ENCODE measurements at regions not wholly inside any gene's neighbourhood (a gene's known extent, or its start where the extent isn't known, plus 50 kb on each side); places are given as distances from the start of the nearest gene placed in this dataset.
"Not testable (repeated sequence)": the region's sequence is repeated elsewhere in the genome, so short reads cannot be mapped to it uniquely, and the experiment has no call there.

DNA sequence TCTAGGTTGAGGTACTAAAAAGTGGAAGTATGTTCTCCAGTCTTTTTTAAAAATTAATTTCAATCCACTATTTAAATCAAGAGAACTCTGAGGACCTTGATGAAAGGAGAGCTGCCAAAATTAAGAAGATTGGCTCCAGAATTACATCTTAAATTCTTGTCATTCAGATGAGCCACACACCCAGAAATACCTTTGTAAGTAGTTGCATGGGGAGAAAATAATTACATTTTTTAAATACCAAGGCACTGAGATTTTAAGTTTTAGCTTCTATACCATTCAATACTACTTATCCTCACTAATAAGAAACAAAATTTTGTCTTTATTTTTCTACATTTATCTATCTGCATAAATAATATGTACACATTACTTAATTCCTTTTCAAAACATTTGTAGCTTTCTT is 1132.8 kb downstream of the OTOL1 start:
- DNase-seq (ENCODE audit: low spot score), result no peak

DNA sequence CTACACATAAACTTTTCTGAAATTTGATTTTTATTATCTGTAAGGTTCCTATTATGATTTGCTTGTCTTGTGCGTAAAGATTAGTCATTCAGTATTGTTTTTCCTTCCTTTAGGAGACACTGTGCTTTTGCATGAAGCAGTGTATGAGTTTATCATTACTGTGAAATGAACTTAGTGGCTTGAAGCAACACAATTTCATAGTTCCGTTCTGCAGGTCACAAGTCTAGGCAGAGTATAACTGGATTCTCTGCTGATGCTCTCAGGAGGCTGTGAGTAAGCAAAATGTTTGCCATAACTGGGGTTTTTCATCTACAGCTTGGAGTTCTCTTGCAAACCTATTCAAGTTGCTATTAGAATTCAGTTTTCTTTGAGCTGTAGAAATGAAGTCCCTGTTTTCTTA is 1136.1 kb downstream of the OTOL1 start:
- DNase-seq (ENCODE audit: low spot score), result no peak

DNA sequence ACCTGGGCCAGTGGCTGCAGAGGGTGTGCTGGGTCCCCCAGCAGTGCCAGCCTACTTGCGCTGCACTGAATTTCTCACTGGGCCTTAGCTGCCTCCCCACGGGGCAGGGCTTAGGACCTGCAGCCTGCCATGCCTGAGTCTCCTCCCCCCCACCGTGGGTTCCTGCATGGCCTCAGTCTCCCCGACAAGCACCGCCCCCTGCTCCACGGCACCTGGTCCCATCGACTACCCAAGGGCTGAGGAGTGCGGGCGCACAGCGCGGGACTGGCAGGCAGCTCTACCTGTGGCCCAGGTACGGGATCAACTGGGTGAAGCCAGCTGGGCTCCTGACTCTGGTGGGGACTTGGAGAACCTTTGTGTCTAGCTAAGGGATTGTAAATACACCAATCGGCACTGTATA is 1143.6 kb downstream of the OTOL1 start:
- not testable (repeated sequence) for DNase-seq (ENCODE audit: low spot score)

DNA sequence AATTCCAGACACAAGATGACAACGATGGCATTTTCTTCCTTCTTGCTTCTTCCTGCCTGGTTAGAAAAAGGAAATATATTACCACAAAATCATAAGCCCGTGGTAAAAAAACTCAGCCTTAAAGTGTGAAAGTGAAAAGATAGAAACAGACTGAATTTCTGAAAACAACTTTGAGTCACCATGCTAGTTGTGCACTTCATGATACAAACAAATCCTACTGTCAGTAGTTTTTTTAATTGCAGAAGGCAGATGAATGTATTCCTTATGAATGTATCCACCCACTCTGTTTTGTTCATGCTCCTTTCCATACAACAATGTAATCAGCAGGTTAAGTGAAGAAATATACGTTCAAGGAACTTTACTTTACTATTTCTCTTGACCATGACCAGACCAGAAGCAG is 1144.7 kb downstream of the OTOL1 start:
- no peak for DNase-seq (ENCODE audit: low spot score)

DNA sequence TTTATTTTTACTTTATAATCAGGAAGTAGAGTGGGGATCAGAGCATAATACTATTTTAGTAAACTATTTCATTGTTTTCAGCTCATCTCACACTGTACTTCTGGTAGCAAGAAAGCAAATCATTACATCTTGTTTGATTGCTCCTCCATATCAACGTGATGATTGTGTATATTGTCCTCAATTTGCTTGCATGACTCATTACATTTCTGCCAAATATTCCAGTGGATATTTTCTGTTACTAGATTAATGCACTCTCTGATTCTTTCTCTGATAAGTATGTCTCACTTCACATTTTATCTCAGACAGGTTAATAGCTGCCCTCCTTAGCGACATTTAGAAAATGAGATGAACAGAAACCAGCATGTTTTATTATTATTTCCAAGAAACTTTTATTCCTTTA is 1145.3 kb downstream of the OTOL1 start:
- DNase-seq (ENCODE audit: low spot score), result no peak

DNA sequence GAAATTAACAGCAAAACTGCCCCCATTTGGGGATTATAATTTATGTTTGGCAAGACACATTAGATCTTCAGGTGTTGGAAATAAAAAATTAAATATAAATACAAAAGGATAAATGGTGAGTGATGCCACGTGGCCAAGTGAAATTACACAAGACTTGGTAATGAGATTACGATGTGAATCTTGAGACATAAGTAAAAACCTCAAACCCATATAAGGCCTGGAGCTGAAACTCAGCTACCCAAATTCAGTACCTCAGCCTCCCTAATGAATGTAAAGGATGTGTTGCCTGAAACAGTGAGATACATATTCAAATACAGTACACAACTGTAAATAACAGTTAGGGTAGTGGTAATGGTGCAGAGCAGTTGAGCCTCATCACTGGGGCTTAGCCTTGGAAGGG is 1146.6 kb downstream of the OTOL1 start:
- no peak for DNase-seq (ENCODE audit: low spot score)

DNA sequence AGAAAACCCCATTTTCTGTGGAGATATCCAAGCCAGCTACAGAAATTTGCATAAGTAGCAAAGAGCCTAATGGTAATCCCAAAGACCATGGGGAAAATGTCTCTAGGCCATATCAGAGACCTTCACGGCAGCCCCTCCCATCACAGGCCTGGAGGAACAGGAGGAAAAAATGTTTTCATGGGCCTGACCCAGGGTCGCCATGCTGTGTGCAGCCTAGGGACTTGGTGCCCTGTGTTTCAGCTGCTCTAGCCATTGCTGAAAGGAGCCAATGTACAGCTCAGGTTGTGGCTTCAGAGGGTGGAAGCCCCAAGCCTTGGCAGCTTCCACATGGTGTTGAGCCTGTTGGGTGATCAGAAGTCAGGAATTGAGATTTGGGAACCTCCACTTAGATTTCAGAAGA is 1150.7 kb downstream of the OTOL1 start:
- no peak for DNase-seq (ENCODE audit: low spot score)

DNA sequence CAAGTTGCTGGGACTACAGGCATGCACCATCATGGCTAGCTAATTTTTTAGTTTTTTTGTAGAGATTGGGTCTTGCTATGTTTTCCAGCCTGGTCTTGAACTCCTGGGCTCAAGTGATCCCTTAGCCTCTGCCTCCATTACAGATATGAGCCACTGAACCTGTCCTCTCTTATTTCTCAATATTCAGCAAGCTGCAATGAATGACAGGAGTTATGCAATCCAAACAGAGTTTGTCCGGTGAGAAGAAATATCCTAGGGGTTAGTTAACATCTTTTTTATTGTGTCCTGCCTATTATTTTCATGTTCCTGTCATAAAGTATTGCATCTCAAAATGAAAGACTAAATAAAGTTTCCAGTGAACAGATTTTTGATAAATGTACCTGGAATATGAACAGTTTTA is 1161.4 kb downstream of the OTOL1 start:
- DNase-seq (ENCODE audit: low spot score), result no peak

DNA sequence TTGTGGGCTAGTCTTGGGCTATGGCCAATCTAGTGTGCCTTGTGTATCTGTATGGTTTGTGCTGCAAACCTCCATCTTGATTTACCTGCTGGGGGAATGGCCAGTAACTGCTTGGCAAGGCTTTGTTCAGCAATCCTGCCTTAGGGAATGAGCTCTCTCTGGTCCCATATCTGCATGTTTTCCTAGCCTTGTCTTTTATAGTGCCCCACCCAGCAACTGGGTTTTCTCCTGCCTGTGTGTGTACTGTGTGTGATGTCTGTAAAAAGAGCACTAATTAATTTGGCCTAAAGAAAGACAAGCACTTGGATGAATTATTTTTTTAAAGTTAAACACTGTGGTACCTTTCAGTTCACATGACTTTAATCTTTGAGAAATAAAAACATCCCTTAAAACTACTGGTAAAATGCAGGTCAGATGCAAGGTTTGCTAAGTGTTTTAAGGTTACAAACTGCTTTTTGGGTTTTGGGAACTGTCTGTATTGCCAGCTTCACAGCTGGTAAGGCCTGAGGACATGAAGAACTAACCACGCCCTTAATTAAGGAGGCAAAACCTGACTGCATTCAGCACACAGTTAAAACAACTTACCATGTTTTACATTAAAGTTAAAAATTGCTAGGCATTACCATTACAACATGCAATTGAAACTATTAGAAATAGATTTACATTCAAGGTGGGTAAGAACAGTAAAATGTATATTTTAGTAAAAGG is 1169.2 kb downstream of the OTOL1 start:
- DNase-seq (ENCODE audit: low spot score), result no peak

DNA sequence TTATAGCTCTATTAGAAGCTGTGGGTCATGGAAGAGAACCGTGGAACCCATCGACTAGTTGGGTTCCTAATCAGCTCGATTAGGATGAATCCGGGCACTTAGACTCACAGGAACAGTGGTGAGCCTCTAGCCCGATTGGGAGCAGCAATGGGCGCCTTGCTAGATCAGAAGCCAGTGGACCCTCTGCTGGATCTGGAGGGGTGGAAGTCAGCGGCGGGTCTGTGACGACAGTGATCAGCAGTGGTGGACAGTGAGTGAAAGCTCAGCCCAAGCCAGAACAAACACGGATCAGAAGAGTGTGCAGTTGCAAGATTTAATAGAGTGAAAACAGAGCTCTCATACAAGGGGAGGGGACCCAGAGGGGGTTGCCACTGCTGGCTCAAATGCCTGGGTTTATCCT is 1170.2 kb downstream of the OTOL1 start:
- no peak for DNase-seq (ENCODE audit: low spot score)

DNA sequence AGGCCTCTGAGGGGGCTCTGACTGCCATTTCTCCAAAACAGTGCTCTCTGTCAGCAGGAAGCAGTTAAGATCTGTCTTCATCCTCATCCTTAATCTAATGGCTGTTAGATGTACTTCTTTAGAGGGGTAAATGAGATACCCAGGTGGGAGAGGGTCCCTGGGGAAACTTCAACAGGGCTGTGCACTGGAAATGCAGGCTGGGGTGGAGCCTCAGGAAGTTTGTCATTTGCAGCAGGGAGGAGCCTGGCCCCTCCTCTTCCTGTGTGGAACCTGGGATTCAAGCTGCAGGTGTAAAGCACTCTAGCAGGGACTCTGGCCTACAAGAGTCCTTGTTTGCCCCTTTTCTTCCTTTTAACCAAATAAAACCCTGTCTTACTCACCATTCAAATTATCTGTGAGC is 1173.6 kb downstream of the OTOL1 start:
- DNase-seq (ENCODE audit: low spot score), result no peak

DNA sequence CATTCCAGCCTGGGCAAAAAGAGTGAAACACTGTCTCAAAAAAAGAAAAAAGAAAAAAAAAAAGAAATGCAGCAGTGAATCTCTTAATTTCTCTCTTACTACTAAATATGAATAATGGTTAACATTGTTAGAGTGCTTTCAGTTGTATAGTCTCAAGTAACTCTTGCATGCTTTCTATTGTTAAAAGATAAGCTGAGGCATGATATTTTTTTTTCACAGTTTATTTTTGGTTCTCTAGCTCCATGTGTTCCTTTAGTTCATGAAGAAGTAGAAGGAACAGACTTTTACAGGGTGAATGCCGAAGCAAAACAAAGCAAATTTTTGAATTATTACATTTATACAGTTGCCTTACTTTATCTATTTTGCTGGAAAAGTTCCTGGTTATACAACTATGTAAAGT is 1180.9 kb downstream of the OTOL1 start:
- no peak for DNase-seq (ENCODE audit: low spot score)

DNA sequence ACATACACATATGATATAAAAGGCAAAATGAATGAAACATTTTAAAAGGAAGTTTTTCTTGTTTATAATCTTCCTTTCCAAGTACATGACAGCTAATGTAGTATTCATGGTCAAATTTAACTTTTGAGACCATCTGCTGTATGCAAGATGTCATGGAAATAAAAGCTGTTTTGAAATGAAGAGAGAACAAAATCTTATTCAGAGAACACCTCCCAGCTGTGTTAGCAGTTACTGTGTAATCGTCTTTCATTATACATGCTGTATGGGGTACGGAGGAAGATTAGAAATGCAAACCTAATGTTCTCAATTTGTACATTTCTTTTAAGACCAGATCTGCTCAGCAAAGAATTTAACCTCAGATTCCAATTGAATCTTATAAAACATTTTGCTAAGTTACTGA is 1182.3 kb downstream of the OTOL1 start:
- DNase-seq (ENCODE audit: low spot score), result no peak

DNA sequence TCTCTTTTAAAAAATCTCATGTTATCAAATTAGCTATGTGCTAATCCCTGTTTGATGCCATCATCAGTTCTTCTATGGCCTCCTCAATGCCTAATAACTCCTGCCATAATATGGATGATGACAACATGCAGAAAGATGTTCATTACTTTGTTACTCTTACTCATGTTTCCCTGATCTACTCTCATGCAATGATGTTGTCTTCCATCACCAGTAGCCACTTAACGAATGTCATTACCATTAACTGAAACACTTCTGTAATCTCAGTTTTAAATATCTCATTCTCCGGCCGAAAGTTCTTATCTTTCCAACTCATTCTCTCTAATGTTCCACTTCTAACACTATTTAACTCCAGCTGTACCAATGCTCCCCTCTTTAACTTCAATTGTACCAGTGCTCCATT is 1187.7 kb downstream of the OTOL1 start:
- no peak for DNase-seq (ENCODE audit: low spot score)

DNA sequence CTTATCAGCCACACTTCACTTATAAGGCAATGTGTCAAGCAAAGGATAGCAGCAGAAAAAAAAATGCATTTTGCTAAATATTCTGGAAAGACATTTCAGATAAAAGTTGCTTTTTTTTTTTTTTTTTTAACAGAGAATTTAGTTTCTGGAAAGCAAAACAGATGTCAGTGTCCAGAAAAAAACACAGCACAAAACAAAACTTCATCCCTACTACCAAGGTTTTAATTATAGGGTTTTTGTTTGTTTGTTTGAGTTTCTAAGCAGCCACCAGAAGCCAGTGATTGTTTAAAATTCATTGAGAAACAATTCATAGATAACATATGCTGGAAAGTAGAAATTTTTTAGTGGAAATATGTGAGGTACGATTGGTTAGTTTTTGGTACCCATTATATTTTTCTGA is 1202.7 kb downstream of the OTOL1 start:
- no peak for DNase-seq (ENCODE audit: low spot score)

DNA sequence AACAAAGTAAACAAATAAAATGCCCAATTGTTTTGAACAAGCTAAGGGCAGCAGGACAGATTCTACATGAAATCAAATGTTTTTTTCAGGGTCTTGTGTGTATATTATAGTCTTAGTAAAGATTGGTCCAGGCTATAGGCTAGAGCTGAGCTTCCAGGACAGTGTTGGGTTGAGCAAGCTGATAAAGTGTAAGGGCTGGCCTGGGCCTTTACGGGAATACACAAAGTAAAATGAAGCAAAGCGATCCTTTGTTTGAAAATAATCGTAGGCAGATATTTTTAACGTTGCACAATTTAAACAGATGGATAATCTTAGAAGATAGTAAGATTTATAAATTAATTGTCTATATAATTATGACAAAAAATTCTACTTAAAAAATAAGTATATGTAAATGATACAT is 1204.6 kb downstream of the OTOL1 start:
- no peak for DNase-seq (ENCODE audit: low spot score)

DNA sequence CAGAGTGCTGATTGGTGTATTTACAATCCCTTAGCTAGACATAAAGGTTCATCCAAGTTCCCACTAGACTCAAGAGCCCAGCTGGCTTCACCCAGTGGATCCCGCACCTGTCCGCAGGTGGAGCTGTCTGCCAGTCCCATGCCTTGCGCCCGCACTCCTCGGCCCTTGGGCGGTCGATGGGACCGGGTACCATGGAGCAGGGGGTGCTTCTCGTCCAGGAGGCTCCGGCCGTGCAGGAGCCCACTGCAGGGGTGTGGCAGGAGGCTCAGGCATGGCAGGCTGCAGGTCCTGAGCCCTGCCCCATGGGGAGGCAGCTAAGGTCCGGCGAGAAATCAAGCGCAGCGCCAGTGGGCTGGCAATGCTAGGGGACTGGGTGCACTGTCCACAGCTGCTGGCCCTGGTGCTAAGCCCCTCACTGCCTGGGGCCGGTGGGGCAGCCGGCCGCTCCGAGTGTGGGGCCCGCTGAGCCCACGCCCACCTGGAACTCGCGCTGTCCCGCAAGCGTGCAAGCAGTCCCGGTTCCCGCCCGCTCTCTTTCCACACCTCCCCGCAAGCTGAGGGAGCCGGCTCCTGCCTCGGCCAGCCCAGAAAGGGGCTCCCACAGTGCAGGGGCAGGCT is 1206.3 kb downstream of the OTOL1 start:
- no peak for DNase-seq (ENCODE audit: low spot score)

DNA sequence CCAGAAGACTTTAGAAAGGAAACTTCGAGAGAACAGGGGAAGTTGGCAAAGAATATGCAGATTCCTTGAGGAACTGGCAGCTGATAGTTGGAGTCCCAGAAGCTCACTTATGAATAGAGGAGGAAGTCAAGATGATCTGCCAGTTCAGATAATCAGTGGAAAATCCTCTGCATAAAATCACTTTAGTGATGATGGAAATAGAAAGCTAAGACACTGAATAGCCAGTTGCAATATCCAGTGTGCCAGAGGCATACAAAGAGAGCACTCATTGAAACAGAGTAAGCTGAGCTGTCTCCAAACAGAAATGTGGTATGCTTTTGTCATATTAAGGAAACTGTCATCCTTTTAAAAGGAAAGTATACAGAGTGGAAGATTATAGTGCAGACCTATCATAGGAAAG is 1207.6 kb downstream of the OTOL1 start:
- DNase-seq (ENCODE audit: low spot score), result no peak

DNA sequence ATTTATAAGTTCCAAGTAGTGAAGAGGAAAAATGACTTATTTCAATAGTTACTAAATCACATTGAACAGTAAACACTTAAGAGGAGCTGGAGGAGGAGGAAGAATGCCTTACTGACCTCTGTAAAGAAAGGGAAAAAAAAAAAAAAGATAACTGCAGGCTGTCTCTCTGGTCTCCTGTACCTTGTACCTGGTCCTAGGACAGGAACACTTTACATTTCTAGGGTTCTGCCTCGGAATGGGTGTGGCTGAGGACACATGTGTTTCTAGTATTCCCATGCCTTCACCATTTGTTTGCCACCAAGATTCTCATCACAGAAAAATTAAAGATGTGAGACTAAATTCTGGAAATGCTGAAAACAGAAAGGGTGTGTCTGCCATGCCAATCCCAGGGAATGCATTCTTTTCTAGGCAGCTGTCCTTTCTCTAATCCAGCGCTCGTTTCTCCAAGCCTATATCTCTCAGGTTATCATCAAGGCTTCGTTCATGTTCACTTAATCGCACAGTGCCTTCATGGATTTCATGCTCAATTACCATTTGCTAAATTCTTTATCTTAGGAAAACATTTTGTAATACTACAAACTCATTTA is 1208.3 kb downstream of the OTOL1 start:
- DNase-seq (ENCODE audit: low spot score), result no peak

DNA sequence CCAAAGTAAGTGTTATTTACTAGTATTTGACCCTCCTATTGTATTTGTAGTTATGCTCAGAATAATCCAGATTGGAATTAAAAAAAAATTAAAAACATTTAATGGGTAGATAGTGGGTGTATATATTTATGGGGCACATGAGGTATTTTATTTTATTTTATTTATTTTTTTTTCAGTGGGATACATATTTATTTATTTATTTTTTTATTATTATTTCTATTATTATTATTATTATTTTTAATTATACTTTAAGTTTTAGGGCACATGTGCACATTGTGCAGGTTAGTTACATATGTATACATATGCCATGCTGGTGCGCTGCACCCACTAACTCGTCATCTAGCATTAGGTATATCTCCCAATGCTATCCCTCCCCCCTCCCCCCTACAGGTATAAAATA is 1211.8 kb downstream of the OTOL1 start:
- DNase-seq (ENCODE audit: low spot score), result not testable (repeated sequence)

DNA sequence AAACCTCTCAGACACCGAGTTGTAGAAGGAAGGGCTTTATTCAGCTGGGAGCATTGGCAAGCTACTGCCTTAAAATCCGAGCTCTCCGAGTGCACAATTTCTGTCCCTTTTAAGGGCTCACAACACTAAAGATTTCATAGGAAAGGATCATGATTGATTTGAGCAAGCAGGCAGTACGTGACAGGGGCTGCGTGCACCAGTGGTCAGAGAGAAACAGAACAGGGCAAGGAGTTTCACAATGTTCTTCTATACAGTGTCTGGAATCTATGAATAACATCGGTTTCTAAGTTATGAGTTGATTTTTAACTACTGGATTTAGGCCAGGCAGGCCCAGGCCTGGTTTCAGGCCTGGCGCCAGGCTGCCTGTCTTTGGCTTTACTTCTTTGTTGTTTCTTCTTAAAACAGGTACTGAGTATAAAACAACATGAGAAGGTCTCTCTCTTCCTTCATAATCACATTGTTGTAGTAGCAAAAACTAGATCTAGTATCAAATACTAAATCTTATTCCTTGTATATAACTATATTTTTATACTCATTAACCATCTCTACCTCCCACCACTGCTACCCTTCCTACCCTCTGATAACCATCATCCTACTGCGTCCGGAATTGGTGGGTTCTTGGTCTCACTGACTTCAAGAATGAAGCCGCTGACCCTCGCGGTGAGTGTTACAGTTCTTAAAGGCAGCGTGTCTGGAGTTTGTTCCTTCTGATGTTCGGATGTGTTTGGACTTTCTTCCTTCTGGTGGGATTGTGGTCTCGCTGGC is 1212.5 kb downstream of the OTOL1 start:
- DNase-seq (ENCODE audit: low spot score), result not testable (repeated sequence)

DNA sequence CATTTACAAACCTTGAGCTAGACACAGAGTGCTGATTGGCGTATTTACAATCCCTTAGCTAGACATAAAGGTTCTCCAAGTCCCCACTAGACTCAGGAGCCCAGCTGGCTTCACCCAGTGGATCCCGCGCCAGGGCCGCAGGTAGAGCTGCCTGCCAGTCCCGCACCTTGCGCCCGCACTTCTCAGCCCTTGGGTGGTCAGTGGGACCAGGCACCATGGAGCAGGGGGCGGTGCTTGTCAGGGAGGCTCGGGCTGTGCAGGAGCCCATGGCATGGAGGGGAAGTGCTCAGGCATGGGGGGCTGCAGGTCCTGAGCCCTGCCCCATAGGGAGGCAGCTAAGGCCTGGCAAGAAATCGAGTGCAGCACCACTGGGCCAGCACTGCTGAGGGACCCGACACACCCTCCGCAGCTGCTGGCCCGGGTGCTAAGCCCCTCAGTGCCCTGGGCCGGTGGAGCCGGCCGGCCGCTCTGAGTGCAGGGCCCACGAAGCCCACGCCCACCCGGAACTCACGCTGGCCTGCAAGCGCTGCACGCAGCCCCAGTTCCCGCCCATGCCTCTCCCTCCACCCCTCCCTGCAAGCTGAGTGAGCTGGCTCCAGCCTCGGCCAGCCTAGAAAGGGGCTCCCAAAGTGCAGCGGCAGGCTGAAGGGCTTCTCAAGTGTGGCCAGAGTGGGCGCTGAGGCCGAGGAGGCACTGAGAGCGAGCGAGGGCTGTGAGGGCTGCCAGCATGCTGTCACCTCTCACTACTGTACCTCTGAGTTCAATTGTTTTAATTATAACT is 1213.9 kb downstream of the OTOL1 start:
- DNase-seq (ENCODE audit: low spot score), result no peak

Measured in H4 (cell line).